GM12874 (cell line): ENCODE measurements at regions not wholly inside any gene's neighbourhood (a gene's known extent, or its start where the extent isn't known, plus 50 kb on each side); places are given as distances from the start of the nearest gene placed in this dataset.

Source experiments
- CTCF ChIP-seq: IDR thresholded peaks from 2 replicates; pipeline ENCODE4 v1.5.1; 2011; ENCODE audit warnings: low read depth, mild to moderate bottlenecking, control low read depth, low read length, moderate library complexity; ENCODE audit not compliant: insufficient read depth

- TF ChIP-seq CTCF, result no peak
Measured at GRCh38 chr16:60729051-60729450, 1307.2 kb downstream of the CDH8 start.

GRCh38 chr16:60727851-60728250 lies 1308.4 kb downstream of the CDH8 start:
- TF ChIP-seq CTCF, result no peak

DNA sequence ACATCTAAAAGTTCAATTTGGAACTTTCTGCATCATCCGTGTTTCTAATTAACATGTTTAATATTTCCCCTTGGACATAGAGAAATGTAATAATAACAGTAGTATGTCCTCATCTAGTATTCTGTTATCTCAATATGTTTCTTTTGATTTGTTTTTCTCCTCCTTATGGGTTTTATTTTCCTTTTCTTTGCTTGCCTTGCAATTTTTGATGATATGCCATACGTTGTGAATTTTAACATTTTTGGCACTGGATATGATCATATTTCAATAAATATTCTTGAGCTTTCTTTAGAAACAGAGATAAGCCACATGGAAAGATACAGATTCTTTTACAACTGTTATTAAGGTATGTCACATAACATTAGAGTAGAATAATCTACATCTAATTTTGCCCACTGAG lies 1316.2 kb downstream of the CDH8 start:
- TF ChIP-seq CTCF, result no peak

GRCh38 chr16:60717808-60718207 lies 1318.4 kb downstream of the CDH8 start:
- no peak for TF ChIP-seq CTCF

GRCh38 chr16:60712144-60712543 lies 1324.1 kb downstream of the CDH8 start:
- TF ChIP-seq CTCF, result no peak

DNA sequence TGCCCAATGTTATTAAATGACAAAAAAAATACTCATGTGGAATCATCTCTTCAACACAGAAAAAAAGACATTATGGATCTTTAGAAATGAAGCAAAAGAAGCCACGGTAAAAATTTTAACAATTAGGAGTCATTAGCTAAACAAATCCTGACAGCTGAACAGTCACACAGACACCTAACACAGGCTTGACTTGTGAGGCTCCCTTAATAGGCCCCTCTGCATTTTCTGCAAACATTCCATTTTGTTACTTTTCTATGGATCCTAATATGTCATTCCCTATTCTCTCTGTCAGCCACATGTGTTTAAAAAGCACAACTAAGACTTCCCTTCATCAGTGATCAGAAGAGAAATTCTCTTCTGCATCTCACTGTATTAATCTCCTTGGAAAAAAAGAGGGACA lies 1331.5 kb downstream of the CDH8 start:
- no peak for TF ChIP-seq CTCF

- TF ChIP-seq CTCF, result no peak
Measured at GRCh38 chr16:60703096-60703495, 1333.1 kb downstream of the CDH8 start.

DNA sequence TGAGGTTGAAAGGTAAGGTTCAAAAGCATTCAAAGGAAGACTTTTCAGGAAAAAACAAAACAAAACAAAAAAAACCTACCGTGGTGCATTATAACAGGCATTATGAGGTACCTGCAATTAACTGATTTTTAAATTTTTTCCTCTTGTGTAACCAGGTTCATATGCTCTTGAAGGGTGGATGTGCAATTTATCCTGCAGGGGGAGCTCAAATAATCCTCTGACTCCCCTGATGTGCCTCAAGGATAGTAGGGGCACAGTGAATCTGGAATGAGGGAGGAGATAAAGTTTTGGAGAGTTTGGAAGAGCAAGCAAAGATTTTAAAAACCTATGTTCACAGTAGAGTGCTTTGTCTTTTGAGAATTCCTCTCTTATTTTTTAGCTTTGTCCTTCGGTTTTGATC lies 1349.4 kb downstream of the CDH8 start:
- TF ChIP-seq CTCF, result no peak
